HepG2 (cell line): ENCODE measurements at regions not wholly inside any gene's neighbourhood (a gene's known extent, or its start where the extent isn't known, plus 50 kb on each side); places are given as distances from the start of the nearest gene placed in this dataset.

Source experiments
- ATAC-seq: fragments of 200-7000 bp; cut with Tn5 transposase; 3 replicates; pipeline ENCODE4 v1.9.1; 2020; ENCODE audit warnings: mild to moderate bottlenecking, moderate library complexity
- BruUV-seq: library from RNA; stranded (reverse); fragments of 400-500 nt; replicated peaks from 2 replicates; lab custom pipeline; 2021; lab: Mats Ljungman, UMichigan
- CTCF ChIA-PET: fragments of 300-600 bp; formaldehyde crosslinking; extraction: SDS; loops from one replicate; lab custom pipeline; 2021; ENCODE audit warnings: low total read pairs, inconsistent platforms, low intra/inter-chr PET ratio; lab: Yijun Ruan, JAX
- POLR2A ChIA-PET: fragments of 350-600 bp; sonication (Branson Sonifier 250); formaldehyde crosslinking; loops from one replicate; lab custom pipeline; 2020; ENCODE audit warnings: antibody characterized with exemption, inconsistent platforms; lab: Yijun Ruan, JAX
- DNase-seq: peaks from one replicate; pipeline ENCODE4 v3.0.0-alpha.2; 2015; ENCODE audit warnings: low spot score
- FAIRE-seq: peaks from 3 replicates; lab custom pipeline; 2011; peaks lifted over from hg19 to GRCh38; lab: Jason Lieb, UNC
- H2AFZ ChIP-seq: one replicate; pipeline ENCODE4 v1.6.1; 2011; ENCODE audit warnings: low read length, inconsistent platforms
- H3K27ac ChIP-seq: fragments of 300-600 bp; 3 replicates; pipeline ENCODE4 v1.8.0; 2011; ENCODE audit warnings: mixed run types, mild to moderate bottlenecking, mixed read lengths, low read length, inconsistent platforms; ENCODE audit not compliant: insufficient read depth; ENCODE audit errors: extremely low read length
- H3K27me3 ChIP-seq, 2 experiments: fragments of 200-600 bp in 1 of 2; 2 replicates in 1 of 2; 3 replicates in 1 of 2; pipeline versions ENCODE4 v1.6.0 to v1.8.0; 2011; ENCODE audit warnings: low read length in 2 of 2, mild to moderate bottlenecking in 2 of 2, moderate library complexity in 2 of 2, inconsistent platforms in 1 of 2; ENCODE audit not compliant: insufficient read depth in 2 of 2, control insufficient read depth in 1 of 2
- H3K36me3 ChIP-seq, 2 experiments: fragments of 200-600 bp in 1 of 2; replicated peaks in 1 of 2; 2 replicates in 1 of 2; 3 replicates in 1 of 2; pipeline versions ENCODE4 v1.5.1 to v1.8.0; 2011; ENCODE audit warnings: low read length in 2 of 2, inconsistent platforms in 1 of 2; ENCODE audit not compliant: insufficient read depth in 2 of 2, control insufficient read depth in 1 of 2
- H3K4me1 ChIP-seq: 2 replicates; pipeline ENCODE4 v1.5.1; 2012; ENCODE audit warnings: low read length, inconsistent platforms; ENCODE audit not compliant: insufficient read depth
- H3K4me2 ChIP-seq: 2 replicates; pipeline ENCODE4 v1.6.0; 2011; ENCODE audit warnings: low read depth, low read length, inconsistent platforms
- H3K4me3 ChIP-seq, 3 experiments: fragments of 200-600 bp in 1 of 3; sonication (generic), shearing (Covaris generic) in 1 of 3; replicated peaks in 1 of 3; 2 replicates each; pipeline ENCODE4 v1.5.1; 2011 to 2016; ENCODE audit warnings: low read length in 3 of 3, inconsistent platforms in 2 of 3, low read depth in 2 of 3, mild to moderate bottlenecking in 2 of 3, control low read depth in 1 of 3, mixed read lengths in 1 of 3; ENCODE audit not compliant: insufficient read depth in 1 of 3
- H3K79me2 ChIP-seq: one replicate; pipeline ENCODE4 v1.6.1; 2011; ENCODE audit warnings: low read length, inconsistent platforms; ENCODE audit not compliant: insufficient read depth
- H3K9ac ChIP-seq: 2 replicates; pipeline ENCODE4 v1.6.0; 2011; ENCODE audit warnings: mild to moderate bottlenecking, low read depth, low read length, inconsistent platforms; ENCODE audit not compliant: insufficient read depth
- H3K9me3 ChIP-seq: 2 replicates; pipeline ENCODE4 v1.5.1; 2012; ENCODE audit warnings: mild to moderate bottlenecking, low read length
- H4K20me1 ChIP-seq: 2 replicates; pipeline ENCODE4 v1.6.0; 2011; ENCODE audit warnings: inconsistent platforms, mild to moderate bottlenecking, low read length, moderate library complexity; ENCODE audit not compliant: insufficient read depth
- ARID4A ChIP-seq: sonication (generic); formaldehyde crosslinking; IDR thresholded peaks from 2 replicates; pipeline ENCODE4 v1.5.0; 2020; ENCODE audit warnings: mild to moderate bottlenecking, missing genetic modification reagents, borderline replicate concordance
- FOXO4 ChIP-seq: sonication (generic); formaldehyde crosslinking; conservative IDR thresholded peaks from 2 replicates; pipeline ENCODE4 v1.8.1; 2023; ENCODE audit warnings: missing genetic modification reagents
- MTA3 ChIP-seq: sonication (generic); formaldehyde crosslinking; IDR thresholded peaks from 2 replicates; pipeline ENCODE4 v1.4.0; 2020; ENCODE audit warnings: missing genetic modification reagents
- NFYC ChIP-seq: IDR thresholded peaks from 2 replicates; pipeline ENCODE4 v1.6.1; 2016; ENCODE audit warnings: missing genetic modification reagents, missing compliant biosample characterization
- RBM22 ChIP-seq: fragments of 200-400 bp; formaldehyde crosslinking; optimal IDR thresholded peaks from 2 replicates; pipeline ENCODE3; 2017; ENCODE audit warnings: mild to moderate bottlenecking, low read length, moderate library complexity
- SATB2 ChIP-seq: sonication (generic); formaldehyde crosslinking; IDR thresholded peaks from 2 replicates; pipeline ENCODE4 v1.5.0; 2020; ENCODE audit warnings: missing genetic modification reagents
- ZNF232 ChIP-seq: sonication (generic); formaldehyde crosslinking; IDR thresholded peaks from 2 replicates; pipeline ENCODE4 v1.4.0; 2020; ENCODE audit warnings: missing genetic modification reagents, borderline replicate concordance
- ZNF329 ChIP-seq: sonication (generic); formaldehyde crosslinking; IDR thresholded peaks from 2 replicates; pipeline ENCODE4 v1.9.0; 2021; ENCODE audit warnings: low read depth, mild to moderate bottlenecking, missing genetic modification reagents
- ZNF382 ChIP-seq: sonication (generic); formaldehyde crosslinking; IDR thresholded peaks from 2 replicates; pipeline ENCODE4 v1.5.0; 2020; ENCODE audit warnings: missing genetic modification reagents, mild to moderate bottlenecking, borderline replicate concordance
- ZNF761 ChIP-seq: sonication (generic); formaldehyde crosslinking; conservative IDR thresholded peaks from 2 replicates; pipeline ENCODE4 v1.4.0; 2020; ENCODE audit warnings: mild to moderate bottlenecking, missing genetic modification reagents
- WGBS: methylation state at CpG from one replicate; pipeline ENCODE4 v1.1.6; 2017; ENCODE audit warnings: low lambda C conversion rate; 5-methylcytosine and 5-hydroxymethylcytosine counted together
- in situ Hi-C: cut with HindIII; loops from 2 replicates; pipeline ENCODE4 v1.10.0; 2017; ENCODE audit warnings: low pct_unique_long_range_greater_than_20kb; ENCODE audit not compliant: extremely low pct_ligation_motif_present
- intact Hi-C: fragments of 100-400 bp; cut with micrococcal nuclease; formaldehyde crosslinking; loops from one replicate; pipeline ENCODE4 v1.10.0; 2022; ENCODE audit not compliant: unreplicated experiment

- FAIRE-seq, result no peak
- H3K27ac ChIP-seq, result no peak overlapping the region
- H3K4me1 ChIP-seq, result peaks cover 7% of the 10 kb centered on the region
- no peak for ATAC-seq
- intact Hi-C loops, result loop anchor here (10.0 kb wide), 1 partner anchor 1585 kb away; no protein-coding TSS in a partner anchor
- H3K4me2 ChIP-seq, result no peak overlapping the region
- ChIA-PET POLR2A (no interaction called here), CTCF (no interaction called here)
- no peak overlapping the region for H2AFZ ChIP-seq
- H4K20me1 ChIP-seq, result no peaks in the 10 kb centered on the region
- no peaks in the 10 kb centered on the region for H3K27me3 ChIP-seq
- TF ChIP-seq NFYC, result no peak
- TF ChIP-seq ZNF329 (CRISPR knock-in tag), result no peak
- no peak for TF ChIP-seq RBM22
- no peak for TF ChIP-seq MTA3 (CRISPR knock-in tag)
- no peak for TF ChIP-seq SATB2 (CRISPR knock-in tag)
- no peak for TF ChIP-seq FOXO4 (CRISPR knock-in tag)
- no peak for TF ChIP-seq ZNF382 (CRISPR knock-in tag)
- TF ChIP-seq ZNF761 (CRISPR knock-in tag), result no peak
- no peak for TF ChIP-seq ARID4A (CRISPR knock-in tag)
- no peak for TF ChIP-seq ZNF232 (CRISPR knock-in tag)
- TF ChIP-seq, all 625 proteins: peak for 0
- H3K36me3 ChIP-seq, result no peaks in the 10 kb centered on the region
- in situ Hi-C loops, result no loop called here
- H3K79me2 ChIP-seq, result no peaks in the 10 kb centered on the region
- DNase-seq, result no peak
- no peak overlapping the region for H3K9ac ChIP-seq
- no TSS peak for BruUV-seq
- no peak overlapping the region for H3K4me3 ChIP-seq
- H3K9me3 ChIP-seq, result no peaks in the 10 kb centered on the region
- WGBS, result 83% methylated on average over 3 of the region's 3 CpGs
Measured at GRCh38 chr21:14829685-14830084, 235.1 kb downstream of the NRIP1 start.
